MCF 10A (cell line): ENCODE measurements at regions not wholly inside any gene's neighbourhood (a gene's known extent, or its start where the extent isn't known, plus 50 kb on each side); places are given as distances from the start of the nearest gene placed in this dataset.

Experiments
- BruUV-seq: library from RNA; stranded (reverse); fragments of 400-500 nt; replicated peaks from 2 replicates; lab custom pipeline; 2021; lab: Mats Ljungman, UMichigan
- CTCF ChIA-PET: fragments of 300-600 bp; sonication (Branson Sonifier 250); formaldehyde crosslinking; extraction: SDS; loops from one replicate; lab custom pipeline; 2021; ENCODE audit warnings: antibody characterized with exemption, inconsistent platforms; lab: Yijun Ruan, JAX
- POLR2A ChIA-PET: fragments of 300-600, 350-650 bp; sonication (Branson Sonifier 250); formaldehyde crosslinking; extraction: SDS; loops from one replicate; lab custom pipeline; 2020; ENCODE audit warnings: antibody characterized with exemption, inconsistent platforms; lab: Yijun Ruan, JAX
- DNase-seq: peaks from one replicate; pipeline ENCODE4 v3.0.0-alpha.2; 2018; ENCODE audit not compliant: unreplicated experiment
- H3K27ac Mint-ChIP-seq: one replicate; pipeline ENCODE4 v1.8.0; 2022; ENCODE audit warnings: mild to moderate bottlenecking, low read depth, mixed read lengths; ENCODE audit not compliant: unreplicated experiment
- H3K27me3 Mint-ChIP-seq: one replicate; pipeline ENCODE4 v1.8.0; 2022; ENCODE audit warnings: mixed read lengths; ENCODE audit not compliant: insufficient read depth, unreplicated experiment
- H3K36me3 Mint-ChIP-seq: one replicate; pipeline ENCODE4 v1.8.0; 2022; ENCODE audit warnings: mild to moderate bottlenecking, moderate library complexity, mixed read lengths; ENCODE audit not compliant: insufficient read depth, unreplicated experiment
- H3K4me1 Mint-ChIP-seq: one replicate; pipeline ENCODE4 v1.8.0; 2022; ENCODE audit warnings: mixed read lengths; ENCODE audit not compliant: insufficient read depth, unreplicated experiment
- H3K4me3 Mint-ChIP-seq: one replicate; pipeline ENCODE4 v1.8.0; 2022; ENCODE audit warnings: mild to moderate bottlenecking, moderate library complexity, mixed read lengths; ENCODE audit not compliant: unreplicated experiment
- H3K9me3 Mint-ChIP-seq: one replicate; pipeline ENCODE4 v1.8.0; 2022; ENCODE audit warnings: mixed read lengths; ENCODE audit not compliant: unreplicated experiment
- CTCF ChIP-seq: fragments of 200-600 bp; IDR thresholded peaks from one replicate; pipeline ENCODE4 v1.8.0; 2022; ENCODE audit warnings: antibody characterized with exemption, mild to moderate bottlenecking; ENCODE audit not compliant: unreplicated experiment
- intact Hi-C: fragments of 100-400 bp; cut with micrococcal nuclease; formaldehyde crosslinking; loops from 2 replicates; pipeline ENCODE4 v1.14.1; 2022

GRCh38 chr10:74770400-74770799 lies 56.0 kb upstream of the KAT6B start:
- peaks cover 10% of the 10 kb centered on the region for H3K4me1 Mint-ChIP-seq
- no TSS peak for BruUV-seq
- DNase-seq, result no peak
- no peaks in the 10 kb centered on the region for H3K36me3 Mint-ChIP-seq
- H3K4me3 Mint-ChIP-seq, result no peak overlapping the region
- no peaks in the 10 kb centered on the region for H3K27me3 Mint-ChIP-seq
- H3K9me3 Mint-ChIP-seq, result no peaks in the 10 kb centered on the region
- ChIA-PET POLR2A (no interaction called here), CTCF (no interaction called here)
- H3K27ac Mint-ChIP-seq, result no peak overlapping the region
- intact Hi-C loops, result no loop called here
- TF ChIP-seq CTCF, result no peak

DNA sequence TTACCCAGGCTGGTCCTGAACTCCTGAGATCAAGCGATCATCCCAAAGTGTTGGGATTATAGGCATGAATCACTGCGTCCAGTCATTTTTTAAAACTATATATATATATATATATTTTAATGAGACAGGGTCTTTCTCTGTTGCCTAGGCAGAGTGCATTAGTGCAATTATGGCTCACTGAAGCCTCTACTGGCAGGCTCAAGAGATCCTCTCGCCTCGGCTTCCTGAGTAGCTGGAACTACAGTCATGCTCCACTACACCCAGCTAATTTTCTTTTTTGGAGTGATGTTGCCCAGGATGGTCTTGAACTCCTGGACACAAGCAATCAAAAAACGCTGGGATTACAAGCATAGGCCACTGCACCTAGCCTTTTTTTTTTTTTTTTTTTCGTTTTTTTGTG lies 55.3 kb upstream of the KAT6B start:
- ChIA-PET POLR2A (no interaction called here), CTCF (no interaction called here)
- Mint-ChIP-seq H3K36me3 (no peaks in the 10 kb centered on the region), H3K4me1 (peaks cover 4% of the 10 kb centered on the region), H3K27ac (no peak overlapping the region), H3K4me3 (no peak overlapping the region), H3K27me3 (no peaks in the 10 kb centered on the region), H3K9me3 (no peaks in the 10 kb centered on the region)
- BruUV-seq, result no TSS peak
- TF ChIP-seq CTCF, result no peak
- no peak for DNase-seq
- intact Hi-C loops, result no loop called here

DNA sequence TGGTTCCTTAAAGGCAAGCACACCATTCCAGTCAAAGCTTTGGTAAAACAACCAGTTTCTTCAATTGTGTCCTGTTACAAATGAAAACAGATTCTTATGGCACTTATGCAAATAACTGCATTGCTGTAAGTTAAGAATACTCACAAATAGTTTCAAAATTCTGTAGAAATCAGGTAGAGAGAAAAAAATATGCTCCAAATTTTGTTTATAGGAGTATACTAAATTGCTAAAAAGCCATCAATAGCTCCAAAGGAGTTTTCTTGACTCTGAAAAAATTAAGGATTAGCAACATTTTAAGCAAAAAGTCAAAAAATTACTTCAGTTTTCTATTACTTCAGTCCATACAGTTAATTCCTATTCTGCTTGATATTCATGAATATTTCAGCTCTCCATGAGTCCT lies 51.3 kb upstream of the KAT6B start:
- intact Hi-C loops, result no loop called here
- H3K36me3 Mint-ChIP-seq, result no peaks in the 10 kb centered on the region
- peaks cover 5% of the 10 kb centered on the region for H3K4me1 Mint-ChIP-seq
- ChIA-PET CTCF (interaction anchor here (0.7 kb wide), 2 partner anchors 45 to 263 kb away, joined by 3 read pairs; no protein-coding TSS in a partner anchor), POLR2A (no interaction called here)
- peaks cover 7% of the 10 kb centered on the region for H3K27me3 Mint-ChIP-seq
- no peak overlapping the region for H3K4me3 Mint-ChIP-seq
- DNase-seq, result no peak
- TF ChIP-seq CTCF, result no peak
- no TSS peak for BruUV-seq
- no peaks in the 10 kb centered on the region for H3K9me3 Mint-ChIP-seq
- no peak overlapping the region for H3K27ac Mint-ChIP-seq
